Tibial nerve (tissue), 4 donors: ENCODE measurements at regions not wholly inside any gene's neighbourhood (a gene's known extent, or its start where the extent isn't known, plus 50 kb on each side); places are given as distances from the start of the nearest gene placed in this dataset.

ENCODE experiments used
- DNase-seq, 2 donors: peaks; one replicate each; pipeline ENCODE4 v3.0.0-alpha.2; 2019; ENCODE audit warnings: low spot score in 2 of 2
- H3K27ac ChIP-seq, 4 donors: fragments of 200-600 bp; sonication (generic) in 3 of 4; one replicate each; pipeline ENCODE4 v1.5.1; 2017 to 2019; ENCODE audit warnings: mild to moderate bottlenecking in 1 of 4
- H3K27me3 ChIP-seq, 2 donors: fragments of 200-600 bp; sonication (generic) in 1 of 2; one replicate each; pipeline versions ENCODE4 v1.5.1 to v1.6.0; 2017 to 2019
- H3K36me3 ChIP-seq, 3 donors: fragments of 200-600 bp; sonication (generic); one replicate each; pipeline ENCODE4 v1.5.1; 2018 to 2019
- H3K4me1 ChIP-seq, 4 donors: fragments of 200-600 bp; sonication (generic) in 3 of 4; one replicate each; pipeline ENCODE4 v1.5.1; 2017 to 2019
- H3K4me3 ChIP-seq, 4 donors: fragments of 200-600 bp; sonication (generic) in 3 of 4; one replicate each; pipeline ENCODE4 v1.5.1; 2017 to 2019; ENCODE audit warnings: mild to moderate bottlenecking in 1 of 4, moderate library complexity in 1 of 4
- H3K9me3 ChIP-seq, 4 donors: fragments of 200-600 bp; sonication (generic) in 3 of 4; one replicate each; pipeline ENCODE4 v1.5.1; 2017 to 2019
- EP300 ChIP-seq, 2 donors: sonication (generic); formaldehyde crosslinking; IDR thresholded peaks; one replicate each; pipeline ENCODE4 v1.6.1; 2017; ENCODE audit warnings: antibody characterized with exemption in 2 of 2, mild to moderate bottlenecking in 1 of 2
- POLR2A ChIP-seq, 2 donors: fragments of 450-650 bp; IDR thresholded peaks; one replicate each; pipeline ENCODE4 v1.6.1; 2017; ENCODE audit warnings: antibody characterized with exemption in 2 of 2, mild to moderate bottlenecking in 2 of 2, moderate library complexity in 2 of 2
- WGBS, 2 donors: methylation state at CpG; one replicate each; pipeline ENCODE4 v1.1.5; 2018; 5-methylcytosine and 5-hydroxymethylcytosine counted together
- TF ChIP-seq, protein P1 (sequence below), 5 experiments: fragments of 200-600 bp in 3 of 5; fragments of 450-650 bp in 2 of 5; sonication (generic) in 3 of 5; IDR thresholded peaks; one replicate each; pipeline ENCODE4 v1.5.1; 2016 to 2019; ENCODE audit warnings: antibody characterized with exemption in 5 of 5, mild to moderate bottlenecking in 3 of 5, moderate library complexity in 2 of 5

DNA sequence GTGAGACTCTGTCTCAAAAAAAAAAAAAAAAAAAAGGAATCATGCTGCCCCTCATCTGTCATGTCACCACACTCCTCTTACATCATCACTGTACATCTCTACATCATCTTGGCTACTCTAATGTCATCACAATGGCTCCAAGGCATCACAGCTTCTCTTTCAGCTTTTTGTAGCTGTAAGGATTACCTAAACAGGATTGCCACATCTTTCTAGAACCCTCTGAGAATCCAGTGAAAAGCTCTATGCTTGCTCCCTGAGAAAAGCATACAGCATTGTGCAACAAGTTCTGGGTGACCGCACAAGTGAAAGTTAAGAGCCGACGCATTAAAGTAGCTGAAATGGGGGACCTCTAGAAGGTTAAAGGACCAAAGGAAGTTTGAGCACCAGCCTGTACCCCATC, 272.5 kb downstream of the C12orf50 start:
- TF ChIP-seq POLR2A (IDR thresholded peaks at IDR 0.05) (no peak), EP300 (IDR thresholded peaks at IDR 0.05) (no peak)
- TF ChIP-seq, protein P1, sequence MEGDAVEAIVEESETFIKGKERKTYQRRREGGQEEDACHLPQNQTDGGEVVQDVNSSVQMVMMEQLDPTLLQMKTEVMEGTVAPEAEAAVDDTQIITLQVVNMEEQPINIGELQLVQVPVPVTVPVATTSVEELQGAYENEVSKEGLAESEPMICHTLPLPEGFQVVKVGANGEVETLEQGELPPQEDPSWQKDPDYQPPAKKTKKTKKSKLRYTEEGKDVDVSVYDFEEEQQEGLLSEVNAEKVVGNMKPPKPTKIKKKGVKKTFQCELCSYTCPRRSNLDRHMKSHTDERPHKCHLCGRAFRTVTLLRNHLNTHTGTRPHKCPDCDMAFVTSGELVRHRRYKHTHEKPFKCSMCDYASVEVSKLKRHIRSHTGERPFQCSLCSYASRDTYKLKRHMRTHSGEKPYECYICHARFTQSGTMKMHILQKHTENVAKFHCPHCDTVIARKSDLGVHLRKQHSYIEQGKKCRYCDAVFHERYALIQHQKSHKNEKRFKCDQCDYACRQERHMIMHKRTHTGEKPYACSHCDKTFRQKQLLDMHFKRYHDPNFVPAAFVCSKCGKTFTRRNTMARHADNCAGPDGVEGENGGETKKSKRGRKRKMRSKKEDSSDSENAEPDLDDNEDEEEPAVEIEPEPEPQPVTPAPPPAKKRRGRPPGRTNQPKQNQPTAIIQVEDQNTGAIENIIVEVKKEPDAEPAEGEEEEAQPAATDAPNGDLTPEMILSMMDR (IDR thresholded peaks at IDR 0.05), result no peak
- 88 to 98% methylated on average over 3 of the region's 3 CpGs for WGBS, 2 donors
- H3K9me3 ChIP-seq, result no peaks in the 10 kb centered on the region

DNA sequence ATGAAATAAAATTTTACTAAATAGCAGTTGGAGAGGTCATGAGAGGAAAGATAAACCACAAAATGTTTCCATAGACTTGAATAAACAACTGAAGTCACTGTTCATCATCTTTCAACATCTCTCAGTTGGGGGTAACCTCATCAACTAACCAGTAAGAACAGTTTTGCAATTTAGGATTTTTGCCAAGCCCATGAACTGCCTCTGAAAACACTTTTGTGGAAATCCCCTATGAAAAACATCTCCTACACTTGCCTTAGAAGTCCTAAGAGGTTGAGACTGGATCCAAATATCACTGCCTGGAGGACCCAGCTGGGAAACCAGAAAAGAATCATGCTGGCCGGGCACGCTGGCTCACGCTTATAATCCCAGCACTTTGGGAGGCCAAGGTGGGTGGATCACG, 273.1 kb downstream of the C12orf50 start:
- 72 to 86% methylated on average over 4 of the region's 4 CpGs for WGBS, 2 donors
- TF ChIP-seq, protein P1 (IDR thresholded peaks at IDR 0.05), result no peak
- TF ChIP-seq POLR2A (IDR thresholded peaks at IDR 0.05) (no peak), EP300 (IDR thresholded peaks at IDR 0.05) (no peak)

More for the DNA sequence above, 272.5 kb downstream of the C12orf50 start:
- no peak for DNase-seq
- Histone ChIP-seq H3K4me1 (no peaks in the 10 kb centered on the region), H3K36me3 (no peaks in the 10 kb centered on the region), H3K27me3 (no peaks in the 10 kb centered on the region), H3K27ac (no peak overlapping the region), H3K4me3 (no peak overlapping the region)

DNA sequence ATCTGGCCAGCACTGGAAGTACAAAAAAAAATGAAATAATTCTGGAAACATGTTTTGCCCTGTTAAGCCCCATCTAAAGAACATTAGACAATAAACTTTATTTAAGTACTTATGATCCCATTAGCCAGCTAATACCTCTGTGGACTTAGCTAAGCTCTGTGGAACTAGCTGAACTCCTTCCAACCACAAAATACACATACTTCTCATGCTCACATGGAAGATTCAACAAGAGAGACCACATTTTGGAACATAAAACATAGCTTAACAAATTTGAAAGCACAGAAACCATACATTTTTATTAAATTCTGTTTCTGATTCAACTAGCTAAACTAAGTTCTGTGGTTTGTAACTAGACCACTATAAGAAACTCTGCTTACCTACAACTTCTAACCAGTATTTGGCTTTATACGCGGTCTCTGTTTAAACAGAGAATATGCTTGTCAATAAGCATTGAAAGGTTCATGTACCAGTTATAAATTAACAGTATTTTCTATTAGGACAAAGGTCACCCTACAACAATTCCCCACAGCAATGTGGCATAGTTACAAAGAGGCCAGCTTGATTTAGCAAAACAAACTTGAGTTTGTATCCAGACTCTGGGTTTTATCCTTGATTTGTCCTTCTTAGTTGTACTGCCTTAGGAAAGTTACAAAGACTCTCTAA, 300.1 kb downstream of the C12orf50 start:
- no peak for DNase-seq
- H3K4me1 ChIP-seq, result no peaks in the 10 kb centered on the region
- no peaks in the 10 kb centered on the region for H3K27me3 ChIP-seq
- no peak overlapping the region for H3K4me3 ChIP-seq
- H3K27ac ChIP-seq, result no peak overlapping the region
- H3K36me3 ChIP-seq, result no peaks in the 10 kb centered on the region
- 82% methylated on average over 2 of the region's 2 CpGs for WGBS, 2 donors
- H3K9me3 ChIP-seq, result no peaks in the 10 kb centered on the region
- TF ChIP-seq EP300 (IDR thresholded peaks at IDR 0.05), result no peak
- TF ChIP-seq, protein P1 (IDR thresholded peaks at IDR 0.05), result no peak
- no peak for TF ChIP-seq POLR2A (IDR thresholded peaks at IDR 0.05)

More for the DNA sequence above, 273.1 kb downstream of the C12orf50 start:
- Histone ChIP-seq H3K27ac (no peak overlapping the region), H3K9me3 (no peaks in the 10 kb centered on the region), H3K36me3 (no peaks in the 10 kb centered on the region), H3K27me3 (no peaks in the 10 kb centered on the region), H3K4me1 (no peaks in the 10 kb centered on the region), H3K4me3 (no peak overlapping the region)
- DNase-seq, result no peak

DNA sequence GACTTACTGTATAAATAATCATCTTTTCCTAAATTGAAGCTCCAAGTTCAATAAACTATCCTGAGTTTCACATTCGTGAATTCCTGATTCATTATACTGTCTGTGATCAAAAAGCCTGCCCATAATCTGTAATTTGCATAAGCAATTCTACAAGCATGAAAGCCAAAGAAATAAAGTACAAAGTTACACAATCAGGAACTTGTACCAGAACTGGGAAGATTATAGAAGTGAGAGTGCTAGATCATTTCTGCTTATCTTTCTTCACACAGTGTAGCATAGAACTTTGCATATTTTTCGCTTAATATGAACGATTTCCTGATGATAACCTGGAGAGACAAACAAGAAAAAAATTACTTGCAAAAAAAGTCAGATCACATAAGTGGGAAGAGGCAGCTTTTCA, 308.2 kb downstream of the C12orf50 start:
- DNase-seq, result no peak
- Histone ChIP-seq H3K36me3 (no peaks in the 10 kb centered on the region), H3K27me3 (no peaks in the 10 kb centered on the region), H3K27ac (no peak overlapping the region), H3K4me3 (no peak overlapping the region), H3K9me3 (no peaks in the 10 kb centered on the region), H3K4me1 (no peaks in the 10 kb centered on the region)
- TF ChIP-seq, protein P1 (IDR thresholded peaks at IDR 0.05), result no peak
- TF ChIP-seq POLR2A (IDR thresholded peaks at IDR 0.05) (no peak), EP300 (IDR thresholded peaks at IDR 0.05) (no peak)
- 76 to 81% methylated on average over 3 of the region's 3 CpGs for WGBS, 2 donors

DNA sequence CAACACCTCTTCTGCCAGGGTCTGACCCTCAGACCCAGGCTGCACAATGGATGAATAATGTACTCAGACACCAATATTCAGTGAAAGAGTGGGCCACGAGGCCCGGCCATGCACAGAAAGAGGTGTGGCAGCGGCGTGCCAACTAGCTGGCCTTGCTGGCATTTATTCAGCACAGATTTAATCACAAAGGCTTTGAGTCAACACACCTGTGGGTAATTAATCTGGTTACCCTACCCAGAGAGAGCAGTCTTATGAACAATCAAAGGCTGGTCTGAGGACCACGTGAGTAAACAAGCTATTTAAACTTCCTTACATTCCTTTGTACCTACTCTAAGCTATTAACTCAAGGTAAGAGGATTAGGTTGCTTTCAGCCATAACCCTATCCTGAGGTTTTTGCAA, 324.8 kb downstream of the C12orf50 start:
- H3K4me3 ChIP-seq, result no peak overlapping the region
- peaks cover 0 to 9% (median 0%) of the 10 kb centered on the region in 4 donors for H3K9me3 ChIP-seq
- TF ChIP-seq, protein P1 (IDR thresholded peaks at IDR 0.05), result no peak
- TF ChIP-seq EP300 (IDR thresholded peaks at IDR 0.05), result no peak
- no peak for TF ChIP-seq POLR2A (IDR thresholded peaks at IDR 0.05)
- H3K36me3 ChIP-seq, result no peaks in the 10 kb centered on the region
- DNase-seq, result no peak
- 77 to 83% methylated on average over 5 of the region's 5 CpGs for WGBS, 2 donors
- no peaks in the 10 kb centered on the region for H3K4me1 ChIP-seq
- H3K27me3 ChIP-seq, result no peaks in the 10 kb centered on the region
- H3K27ac ChIP-seq, result no peak overlapping the region
